Right lobe of liver (tissue), 4 donors: ENCODE measurements at regions not wholly inside any gene's neighbourhood (a gene's known extent, or its start where the extent isn't known, plus 50 kb on each side); places are given as distances from the start of the nearest gene placed in this dataset.

Experiments used
- POLR2A ChIP-seq: fragments of 450-650 bp; IDR thresholded peaks from one replicate; pipeline ENCODE4 v1.6.1; 2017; ENCODE audit warnings: antibody characterized with exemption, mild to moderate bottlenecking
- TF ChIP-seq, protein P1 (sequence below), 4 donors: fragments of 200-600 bp in 3 of 4; fragments of 450-650 bp in 1 of 4; IDR thresholded peaks; one replicate each; pipeline versions ENCODE4 v1.5.1 to v1.8.0; 2016 to 2022; ENCODE audit warnings: antibody characterized with exemption in 4 of 4, mild to moderate bottlenecking in 2 of 4
- donor health status: DM: no; HTN: no; CAD: no.
- donor health status: DM: no; HTN: no; CAD: no.
- donor health status: DM: no; HTN: yes; CAD: no.

GRCh38 chr15:66865622-66866611 lies 163.9 kb downstream of the SMAD6 start:
- TF ChIP-seq, protein P1, sequence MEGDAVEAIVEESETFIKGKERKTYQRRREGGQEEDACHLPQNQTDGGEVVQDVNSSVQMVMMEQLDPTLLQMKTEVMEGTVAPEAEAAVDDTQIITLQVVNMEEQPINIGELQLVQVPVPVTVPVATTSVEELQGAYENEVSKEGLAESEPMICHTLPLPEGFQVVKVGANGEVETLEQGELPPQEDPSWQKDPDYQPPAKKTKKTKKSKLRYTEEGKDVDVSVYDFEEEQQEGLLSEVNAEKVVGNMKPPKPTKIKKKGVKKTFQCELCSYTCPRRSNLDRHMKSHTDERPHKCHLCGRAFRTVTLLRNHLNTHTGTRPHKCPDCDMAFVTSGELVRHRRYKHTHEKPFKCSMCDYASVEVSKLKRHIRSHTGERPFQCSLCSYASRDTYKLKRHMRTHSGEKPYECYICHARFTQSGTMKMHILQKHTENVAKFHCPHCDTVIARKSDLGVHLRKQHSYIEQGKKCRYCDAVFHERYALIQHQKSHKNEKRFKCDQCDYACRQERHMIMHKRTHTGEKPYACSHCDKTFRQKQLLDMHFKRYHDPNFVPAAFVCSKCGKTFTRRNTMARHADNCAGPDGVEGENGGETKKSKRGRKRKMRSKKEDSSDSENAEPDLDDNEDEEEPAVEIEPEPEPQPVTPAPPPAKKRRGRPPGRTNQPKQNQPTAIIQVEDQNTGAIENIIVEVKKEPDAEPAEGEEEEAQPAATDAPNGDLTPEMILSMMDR (IDR thresholded peaks at IDR 0.05), result no peak
- TF ChIP-seq POLR2A, result no peak
